GM19467 (cell line): ENCODE measurements at regions not wholly inside any gene's neighbourhood (a gene's known extent, or its start where the extent isn't known, plus 50 kb on each side); places are given as distances from the start of the nearest gene placed in this dataset.

Source experiments
- ATAC-seq: cut with Tn5 transposase; IDR thresholded peaks from one replicate; pipeline ENCODE4 v1.9.1; 2021; ENCODE audit warnings: mild to moderate bottlenecking, moderate library complexity; ENCODE audit not compliant: unreplicated experiment

- no peak for ATAC-seq
Measured at GRCh38 chr3:70849911-70850699, 537.7 kb upstream of the MDFIC2 start.

- no peak for ATAC-seq
Measured at GRCh38 chr3:70840106-70840870, 527.9 kb upstream of the MDFIC2 start.

GRCh38 chr3:70833239-70833960, 521.0 kb upstream of the MDFIC2 start:
- ATAC-seq: no peak

GRCh38 chr3:70832834-70833205, 520.4 kb upstream of the MDFIC2 start:
- no peak for ATAC-seq

- no peak for ATAC-seq
Measured at GRCh38 chr3:70832089-70832833, 519.8 kb upstream of the MDFIC2 start.

- ATAC-seq: no peak
Measured at GRCh38 chr3:70829092-70829491, 516.7 kb upstream of the MDFIC2 start.

GRCh38 chr3:70824773-70825172, 512.3 kb upstream of the MDFIC2 start:
- ATAC-seq: no peak

GRCh38 chr3:70824078-70824477, 511.6 kb upstream of the MDFIC2 start:
- no peak for ATAC-seq

GRCh38 chr3:70823622-70824021, 511.2 kb upstream of the MDFIC2 start:
- no peak for ATAC-seq

GRCh38 chr3:70822669-70823068, 510.2 kb upstream of the MDFIC2 start:
- ATAC-seq: no peak

GRCh38 chr3:70821602-70822001, 509.2 kb upstream of the MDFIC2 start:
- ATAC-seq: no peak

GRCh38 chr3:70820397-70820796, 508.0 kb upstream of the MDFIC2 start:
- ATAC-seq: no peak

GRCh38 chr3:70818145-70818544, 505.7 kb upstream of the MDFIC2 start:
- no peak for ATAC-seq

GRCh38 chr3:70816346-70816745, 503.9 kb upstream of the MDFIC2 start:
- ATAC-seq: no peak

GRCh38 chr3:70815817-70816216, 503.4 kb upstream of the MDFIC2 start:
- ATAC-seq: no peak

- no peak for ATAC-seq
Measured at GRCh38 chr3:70813311-70813710, 500.9 kb upstream of the MDFIC2 start.

- no peak for ATAC-seq
Measured at GRCh38 chr3:70811880-70812279, 499.4 kb upstream of the MDFIC2 start.

- ATAC-seq: no peak
Measured at GRCh38 chr3:70808881-70809280, 496.4 kb upstream of the MDFIC2 start.

GRCh38 chr3:70806556-70806955, 494.1 kb upstream of the MDFIC2 start:
- no peak for ATAC-seq

GRCh38 chr3:70806021-70806420, 493.6 kb upstream of the MDFIC2 start:
- no peak for ATAC-seq
